GM21381 (cell line): ENCODE measurements at regions not wholly inside any gene's neighbourhood (a gene's known extent, or its start where the extent isn't known, plus 50 kb on each side); places are given as distances from the start of the nearest gene placed in this dataset.
"Not testable (repeated sequence)": the region's sequence is repeated elsewhere in the genome, so short reads cannot be mapped to it uniquely, and the experiment has no call there.

ENCODE experiments used
- ATAC-seq: cut with Tn5 transposase; IDR thresholded peaks from one replicate; pipeline ENCODE4 v1.9.1; 2021; ENCODE audit warnings: mild to moderate bottlenecking, moderate library complexity; ENCODE audit not compliant: unreplicated experiment

GRCh38 chr13:71218960-71219359 is 648.0 kb downstream of the DACH1 start:
- no peak for ATAC-seq

- no peak for ATAC-seq
Observed at GRCh38 chr13:71217827-71218226, 649.2 kb downstream of the DACH1 start.

- no peak for ATAC-seq
Observed at GRCh38 chr13:71214821-71215220, 652.2 kb downstream of the DACH1 start.

DNA sequence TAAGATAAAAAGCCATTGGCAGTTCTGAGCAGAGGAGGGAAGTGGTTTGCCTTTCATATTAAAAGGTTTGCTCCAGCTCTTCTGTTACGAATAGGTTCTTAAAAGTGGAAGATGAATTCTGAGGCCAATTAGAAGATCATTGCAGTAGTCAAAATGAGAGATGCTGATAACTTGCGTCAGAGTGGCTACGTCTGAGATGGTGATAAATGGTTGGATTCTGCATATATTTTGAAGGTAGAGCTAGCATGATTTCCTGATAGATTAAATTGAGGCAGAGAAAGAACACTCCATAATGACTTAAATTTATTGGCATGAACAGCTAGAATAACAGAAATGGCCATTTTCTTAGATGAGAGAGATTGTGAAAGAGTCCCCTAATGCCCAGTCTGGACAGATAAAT is 652.6 kb downstream of the DACH1 start:
- ATAC-seq, result no peak

DNA sequence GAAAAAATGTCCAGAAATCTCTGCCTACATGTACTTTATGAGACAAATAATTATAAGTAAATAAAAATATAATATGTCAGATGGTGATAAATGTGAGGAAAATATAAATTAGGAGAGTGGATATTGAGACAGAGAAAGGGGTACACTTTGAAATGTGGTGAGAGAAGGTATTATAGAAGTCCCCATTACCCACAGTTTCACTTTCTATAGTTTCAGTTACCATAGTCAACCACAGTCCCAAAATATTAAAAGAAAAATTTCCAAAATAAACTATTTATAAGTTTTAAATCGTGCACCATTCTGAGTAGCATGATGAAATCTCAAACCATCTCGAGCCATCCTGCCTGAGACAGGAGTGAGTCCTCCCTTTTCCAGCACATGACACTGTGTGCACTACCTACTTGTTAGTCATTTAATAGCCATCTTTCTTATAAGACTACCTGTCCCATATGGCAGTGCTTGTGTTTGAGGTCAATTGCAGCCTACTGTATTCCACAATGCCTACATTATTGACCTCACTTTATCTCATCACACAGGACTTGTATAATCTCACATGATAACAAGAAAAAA is 653.7 kb downstream of the DACH1 start:
- no peak for ATAC-seq

- no peak for ATAC-seq
Observed at GRCh38 chr13:71210861-71211260, 656.1 kb downstream of the DACH1 start.

DNA sequence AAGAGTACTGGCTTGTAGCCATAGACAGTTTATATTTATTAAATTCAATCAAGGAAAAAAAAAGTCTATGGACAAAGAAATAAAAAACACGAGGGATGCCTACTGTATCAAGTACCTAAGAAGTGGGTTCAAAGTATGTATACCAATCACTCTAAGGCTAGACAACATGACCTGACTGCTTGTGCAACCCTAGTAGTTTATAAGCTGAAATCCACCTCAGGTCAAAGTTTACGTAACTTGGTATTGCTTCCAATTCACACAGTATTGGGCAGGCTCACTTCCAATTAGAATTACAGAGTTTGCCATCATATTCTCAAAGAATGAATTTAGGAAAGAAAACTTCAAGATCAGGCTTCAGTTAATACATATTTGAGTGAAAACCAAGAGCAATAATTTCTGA is 657.8 kb downstream of the DACH1 start:
- ATAC-seq, result no peak

- ATAC-seq, result not testable (repeated sequence)
Observed at GRCh38 chr13:71184583-71184982, 682.4 kb downstream of the DACH1 start.

DNA sequence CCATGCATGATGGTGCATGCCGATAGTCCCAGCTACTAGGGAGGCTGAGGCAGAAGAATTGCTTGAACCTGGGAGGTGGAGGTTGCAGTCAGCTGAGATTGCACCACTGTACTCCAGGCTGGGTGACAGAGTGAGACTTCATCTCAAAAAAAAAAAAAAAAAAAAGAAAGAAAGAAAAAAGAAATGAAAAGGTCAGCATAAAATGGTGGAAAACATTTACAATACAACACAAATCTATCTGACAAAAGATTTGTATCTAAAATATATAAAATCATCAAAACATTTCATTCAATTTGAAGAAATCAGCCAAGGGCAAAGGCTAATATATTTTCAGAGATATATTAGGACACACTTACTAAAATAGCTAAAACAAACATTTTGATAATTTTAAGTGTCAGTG is 683.7 kb downstream of the DACH1 start:
- ATAC-seq, result not testable (repeated sequence)

DNA sequence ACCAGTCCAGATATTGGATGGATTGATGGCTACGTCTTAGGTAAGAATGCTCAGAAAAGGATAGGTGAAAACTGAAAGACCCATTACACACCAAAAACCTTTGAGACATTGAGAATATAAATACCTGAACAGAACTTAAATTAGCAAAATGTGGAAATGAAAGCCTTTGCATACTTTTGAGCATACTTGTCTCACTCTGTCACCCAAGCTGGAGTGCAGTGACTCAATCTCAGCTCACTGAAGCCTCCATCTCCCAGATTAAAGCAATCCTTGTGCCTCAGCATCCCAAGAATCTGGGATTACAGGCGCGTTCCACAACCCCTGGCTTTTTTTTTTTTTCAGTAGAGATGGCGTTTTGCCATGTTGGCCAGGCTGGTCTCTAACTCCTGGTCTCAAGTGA is 695.3 kb downstream of the DACH1 start:
- ATAC-seq, result no peak

DNA sequence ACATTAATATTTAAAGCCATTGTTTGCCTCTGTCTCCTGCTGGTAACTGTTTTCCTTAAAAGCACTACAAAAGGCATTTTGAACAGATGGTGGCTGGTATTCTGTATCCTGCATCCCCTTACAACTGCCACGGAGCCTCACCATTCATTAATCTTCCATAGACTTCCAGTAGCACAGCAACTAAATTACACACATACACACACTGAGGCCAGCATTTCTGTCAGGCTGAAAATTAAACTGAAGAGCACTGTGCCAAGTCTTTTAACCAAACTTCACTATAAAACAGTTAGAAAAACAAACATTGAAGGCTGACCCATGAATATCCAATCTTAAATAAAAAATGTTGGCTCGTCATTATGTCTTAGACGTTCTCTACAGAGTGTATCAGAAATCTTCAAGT is 697.8 kb downstream of the DACH1 start:
- ATAC-seq, result no peak

DNA sequence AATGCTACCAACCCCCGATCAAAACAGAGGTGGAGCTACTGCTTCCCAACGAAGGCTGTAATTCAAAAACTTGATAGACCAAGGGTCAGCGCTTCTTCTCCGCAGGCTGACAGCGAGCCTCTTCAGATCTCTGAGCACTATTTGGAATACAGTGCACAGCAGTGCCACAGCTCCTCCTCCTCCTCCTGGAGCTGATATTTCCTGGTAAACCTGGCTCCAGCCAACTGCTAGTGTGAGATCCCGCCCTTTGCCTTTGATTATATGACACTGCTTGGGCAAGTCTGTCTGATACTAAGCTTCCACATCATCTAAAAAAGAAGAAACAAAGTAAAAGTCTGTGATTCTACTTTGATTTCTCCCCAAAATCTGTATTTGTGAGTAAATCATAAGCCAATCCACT is 710.5 kb downstream of the DACH1 start:
- no peak for ATAC-seq

- no peak for ATAC-seq
Observed at GRCh38 chr13:71149498-71150363, 717.3 kb downstream of the DACH1 start.

- no peak for ATAC-seq
Observed at GRCh38 chr13:71149046-71149445, 718.0 kb downstream of the DACH1 start.

DNA sequence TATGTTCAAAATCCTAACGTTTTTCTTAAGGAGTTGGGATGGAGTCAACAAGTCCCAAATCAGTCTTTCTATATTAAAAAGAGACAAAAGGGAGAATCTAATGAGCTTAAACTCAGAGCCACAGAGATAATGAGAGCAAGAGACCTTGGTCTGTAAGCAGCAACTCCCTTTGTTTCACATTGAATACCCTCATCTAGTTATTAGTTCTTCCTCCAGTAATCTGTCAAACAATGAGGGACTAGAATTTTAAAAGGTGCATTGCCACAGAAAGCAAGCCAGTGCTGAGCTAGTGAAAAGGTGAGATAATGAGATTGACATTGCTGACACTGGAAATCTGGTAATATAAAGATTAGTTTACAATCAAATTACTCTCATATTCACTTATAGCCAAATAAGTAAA is 718.6 kb downstream of the DACH1 start:
- no peak for ATAC-seq

- ATAC-seq, result no peak
Observed at GRCh38 chr13:71144883-71145282, 722.1 kb downstream of the DACH1 start.

DNA sequence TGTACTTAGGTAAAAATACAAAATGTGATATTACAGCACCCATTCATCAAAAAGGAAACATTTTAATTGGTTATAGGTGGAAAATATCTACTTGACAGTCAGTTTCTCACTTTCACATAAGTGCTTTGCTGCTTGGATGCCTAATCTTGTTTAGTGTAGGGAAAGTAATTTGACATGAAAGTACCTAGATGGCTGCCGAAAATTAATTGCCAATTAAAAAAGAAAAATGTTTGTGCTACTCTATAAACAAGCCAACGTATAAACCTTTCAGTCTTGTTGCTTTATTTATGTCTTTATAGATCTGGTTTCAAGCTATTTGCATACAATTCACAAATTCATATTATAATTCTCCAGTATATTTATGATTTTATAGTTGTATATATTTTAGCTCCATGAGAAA is 729.9 kb downstream of the DACH1 start:
- ATAC-seq, result no peak

DNA sequence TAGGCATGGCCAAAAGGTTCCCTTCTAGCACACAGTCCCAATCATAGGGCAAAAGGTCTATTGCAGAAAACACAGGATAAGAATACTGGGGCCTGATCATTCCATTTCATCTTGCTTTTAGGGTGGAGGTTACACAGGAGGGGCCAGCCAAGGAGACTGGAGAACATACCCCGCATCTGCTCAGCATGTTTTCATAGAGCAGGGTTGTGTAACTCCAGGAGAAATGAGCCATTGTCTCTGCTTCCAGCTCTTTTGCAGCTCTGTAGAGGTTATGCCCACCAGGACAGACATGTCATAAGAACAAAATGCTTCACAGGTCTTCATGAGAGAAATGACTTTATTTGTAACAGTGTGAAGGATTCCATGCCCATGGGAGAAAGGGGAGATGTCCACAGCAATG is 742.8 kb downstream of the DACH1 start:
- no peak for ATAC-seq

DNA sequence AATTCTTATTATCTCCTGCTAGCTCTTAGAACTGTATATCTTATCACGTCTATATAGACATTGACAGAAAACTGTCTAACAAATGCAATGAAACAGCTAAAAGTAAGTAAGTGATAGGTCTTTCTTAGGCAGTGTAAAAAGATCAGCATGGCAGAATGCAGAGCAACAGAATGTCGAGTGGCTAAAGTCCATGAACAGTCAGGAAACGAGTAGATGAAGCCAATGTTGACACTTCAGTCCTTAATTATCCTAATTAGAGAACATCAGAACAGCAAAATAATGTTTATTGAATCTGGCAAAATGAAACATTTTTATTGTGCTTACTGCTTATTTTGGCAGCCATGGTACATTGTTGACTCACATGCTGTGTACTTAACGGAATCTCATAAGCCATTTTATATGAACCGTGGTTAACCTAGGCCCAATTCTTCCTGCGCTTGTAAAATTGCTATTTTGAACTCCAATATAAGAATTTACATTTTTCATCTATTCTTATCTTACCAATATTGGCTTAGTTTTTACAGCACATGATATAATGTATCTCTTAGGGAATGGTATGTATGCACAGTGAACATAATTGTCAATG is 748.1 kb downstream of the DACH1 start:
- ATAC-seq, result no peak

DNA sequence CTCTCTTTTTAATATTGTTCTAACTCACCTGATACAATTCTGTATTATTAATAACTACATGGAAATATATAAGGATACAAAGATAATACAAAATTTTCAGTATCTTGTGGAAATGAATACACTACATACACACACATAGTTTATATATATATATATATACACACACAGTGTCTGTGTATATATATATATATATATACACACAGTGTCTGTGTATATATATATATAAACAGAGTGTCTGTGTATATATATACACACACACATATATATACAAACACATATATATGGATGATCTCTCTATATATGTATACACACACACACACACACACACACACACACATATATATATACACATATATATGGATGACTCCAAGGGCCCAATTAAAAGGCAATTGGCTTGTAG is 749.1 kb downstream of the DACH1 start:
- no peak for ATAC-seq

GRCh38 chr13:71115301-71115700 is 751.7 kb downstream of the DACH1 start:
- no peak for ATAC-seq

GRCh38 chr13:71096421-71096820 is 770.6 kb downstream of the DACH1 start:
- ATAC-seq, result no peak
